GM12878 (cell line): ENCODE measurements at regions not wholly inside any gene's neighbourhood (a gene's known extent, or its start where the extent isn't known, plus 50 kb on each side); places are given as distances from the start of the nearest gene placed in this dataset.

Source experiments
- ATAC-seq: fragments of 200-7000 bp; cut with Tn5 transposase; 3 replicates; pipeline ENCODE4 v1.9.1; 2020; ENCODE audit warnings: mild to moderate bottlenecking, moderate library complexity
- BruUV-seq: library from RNA; stranded (reverse); fragments of 400-500 nt; replicated peaks from 2 replicates; lab custom pipeline; 2021; lab: Mats Ljungman, UMichigan
- CTCF ChIA-PET: fragments of 300-600 bp; sonication (Branson Sonifier 250); formaldehyde crosslinking; extraction: SDS; loops from one replicate; lab custom pipeline; 2021; ENCODE audit warnings: inconsistent platforms; lab: Yijun Ruan, JAX
- POLR2A ChIA-PET: fragments of 350-600 bp; formaldehyde crosslinking; extraction: SDS; loops from one replicate; lab custom pipeline; 2021; ENCODE audit warnings: inconsistent platforms; lab: Charles Lee
- RAD21 ChIA-PET: fragments of 300-600 bp; sonication (Branson Sonifier 250); formaldehyde crosslinking; loops from one replicate; lab custom pipeline; 2023; ENCODE audit warnings: antibody characterized with exemption; ENCODE audit not compliant: unreplicated experiment; lab: Charles Lee
- SMC1A ChIA-PET: fragments of 300-600 bp; sonication (Branson Sonifier 250); formaldehyde crosslinking; loops from one replicate; lab custom pipeline; 2023; ENCODE audit not compliant: unreplicated experiment, uncharacterized antibody; lab: Charles Lee
- DNase-seq: peaks from one replicate; pipeline ENCODE4 v3.0.0-alpha.2; 2011; ENCODE audit warnings: low read depth, low spot score
- FAIRE-seq: peaks from 3 replicates; lab custom pipeline; 2011; peaks lifted over from hg19 to GRCh38; lab: Jason Lieb, UNC
- H2AFZ ChIP-seq: 2 replicates; pipeline ENCODE4 v1.6.0; 2011; ENCODE audit warnings: low read depth, low read length, control low read depth; ENCODE audit not compliant: control insufficient read depth
- H3K27ac ChIP-seq: 2 replicates; pipeline ENCODE4 v1.5.1; 2011; ENCODE audit warnings: control low read depth; ENCODE audit not compliant: control insufficient read depth, insufficient read depth
- H3K27me3 ChIP-seq, 2 experiments: replicated peaks in 1 of 2; 2 replicates each; pipeline versions ENCODE4 v1.6.0 to v1.6.1; 2011; ENCODE audit warnings: low read length in 1 of 2; ENCODE audit not compliant: control insufficient read depth in 2 of 2, insufficient read depth in 2 of 2
- H3K36me3 ChIP-seq, 2 experiments: 2 replicates each; pipeline ENCODE4 v1.5.1; 2011; ENCODE audit warnings: low read length in 1 of 2; ENCODE audit not compliant: control insufficient read depth in 2 of 2, insufficient read depth in 2 of 2
- H3K4me1 ChIP-seq: 2 replicates; pipeline ENCODE4 v1.6.1; 2011; ENCODE audit warnings: mild to moderate bottlenecking, low read length, moderate library complexity, mixed read lengths; ENCODE audit not compliant: control insufficient read depth, insufficient read depth
- H3K4me2 ChIP-seq: 2 replicates; pipeline ENCODE4 v1.6.0; 2011; ENCODE audit warnings: control low read depth; ENCODE audit not compliant: control insufficient read depth, insufficient read depth
- H3K4me3 ChIP-seq: fragments of 200-600 bp; sonication (generic); 2 replicates; pipeline ENCODE4 v1.5.1; 2016
- H3K79me2 ChIP-seq: 2 replicates; pipeline ENCODE4 v1.6.0; 2011; ENCODE audit warnings: low read length; ENCODE audit not compliant: control insufficient read depth, insufficient read depth
- H3K9ac ChIP-seq: 2 replicates; pipeline ENCODE4 v1.8.0; 2011; ENCODE audit warnings: low read length, control low read depth, mixed read lengths; ENCODE audit not compliant: control insufficient read depth, insufficient read depth
- H3K9me3 ChIP-seq: replicated peaks from 3 replicates; pipeline ENCODE4 v1.5.1; 2011; ENCODE audit warnings: mild to moderate bottlenecking, low read length; ENCODE audit not compliant: control insufficient read depth, insufficient read depth
- H4K20me1 ChIP-seq: 2 replicates; pipeline ENCODE4 v1.6.0; 2011; ENCODE audit not compliant: control insufficient read depth, insufficient read depth
- CBX3 ChIP-seq: fragments of 200-600 bp; sonication (generic); IDR thresholded peaks from 2 replicates; pipeline ENCODE4 v1.6.1; 2016; ENCODE audit warnings: low read depth, borderline replicate concordance
- ELK1 ChIP-seq: IDR thresholded peaks from 2 replicates; pipeline ENCODE4 v1.6.1; 2012; ENCODE audit warnings: low read depth, low read length, improper control_type of control experiment
- EP300 ChIP-seq, 2 experiments: fragments of 150-350 bp in 1 of 2; IDR thresholded peaks; 2 replicates each; pipeline ENCODE4 v1.6.1; 2011 to 2012; ENCODE audit warnings: low read depth in 2 of 2, low read length in 2 of 2, borderline replicate concordance in 1 of 2, improper control_type of control experiment in 1 of 2, inconsistent platforms in 1 of 2; ENCODE audit not compliant: control insufficient read depth in 1 of 2
- FOXM1 ChIP-seq: IDR thresholded peaks from 2 replicates; pipeline ENCODE4 v1.6.1; 2012; ENCODE audit warnings: low read depth, mild to moderate bottlenecking, inconsistent platforms, low read length, moderate library complexity
- NR2C1 ChIP-seq: fragments of 450-650 bp; IDR thresholded peaks from 2 replicates; pipeline ENCODE4 v1.6.1; 2017; ENCODE audit warnings: antibody characterized with exemption, mild to moderate bottlenecking, moderate library complexity
- POLR2AphosphoS5 ChIP-seq: IDR thresholded peaks from 2 replicates; pipeline ENCODE4 v1.6.1; 2011; ENCODE audit warnings: mild to moderate bottlenecking, low read length, inconsistent platforms
- SIX5 ChIP-seq: IDR thresholded peaks from 2 replicates; pipeline ENCODE4 v1.6.1; 2011; ENCODE audit warnings: mild to moderate bottlenecking, low read depth, low read length, moderate library complexity; ENCODE audit not compliant: severe bottlenecking
- SREBF1 ChIP-seq: IDR thresholded peaks from 2 replicates; pipeline ENCODE4 v1.6.1; 2012; ENCODE audit warnings: mild to moderate bottlenecking, low read length
- TARDBP ChIP-seq: IDR thresholded peaks from 2 replicates; pipeline ENCODE4 v1.6.1; 2016; ENCODE audit warnings: borderline replicate concordance
- TCF12 ChIP-seq: IDR thresholded peaks from 2 replicates; pipeline ENCODE4 v1.6.1; 2011; ENCODE audit warnings: low read depth, mild to moderate bottlenecking, low read length
- WRNIP1 ChIP-seq: IDR thresholded peaks from 2 replicates; pipeline ENCODE4 v1.6.1; 2011; ENCODE audit warnings: low read depth, low read length, improper control_type of control experiment, borderline replicate concordance
- ZNF207 ChIP-seq: fragments of 450-650 bp; IDR thresholded peaks from 2 replicates; pipeline ENCODE4 v1.6.1; 2014; ENCODE audit warnings: antibody characterized with exemption, mild to moderate bottlenecking, borderline replicate concordance
- ZNF622 ChIP-seq: fragments of 450-650 bp; IDR thresholded peaks from 2 replicates; pipeline ENCODE4 v1.6.1; 2017; ENCODE audit warnings: mild to moderate bottlenecking, inconsistent platforms
- WGBS: methylation state at CpG from one replicate; pipeline ENCODE4 v1.1.6; 2016; ENCODE audit warnings: low lambda C conversion rate; ENCODE audit not compliant: insufficient replicate concordance, insufficient coverage; ENCODE audit errors: missing lambda C conversion rate; 5-methylcytosine and 5-hydroxymethylcytosine counted together
- in situ Hi-C: fragments of 300-500 bp; cut with MboI; formaldehyde crosslinking; loops from 9 replicates; pipeline ENCODE4 v1.14.3; 2018; ENCODE audit warnings: mixed read lengths
- intact Hi-C: fragments of 100-400 bp; cut with micrococcal nuclease; formaldehyde crosslinking; loops from one replicate; pipeline ENCODE4 v1.14.2; 2022; ENCODE audit not compliant: unreplicated experiment
- TF ChIP-seq, protein P1 (sequence below): fragments of 450-650 bp; formaldehyde crosslinking; IDR thresholded peaks from 2 replicates; pipeline ENCODE4 v1.5.0; 2022; ENCODE audit warnings: mild to moderate bottlenecking, missing genetic modification characterization

DNA sequence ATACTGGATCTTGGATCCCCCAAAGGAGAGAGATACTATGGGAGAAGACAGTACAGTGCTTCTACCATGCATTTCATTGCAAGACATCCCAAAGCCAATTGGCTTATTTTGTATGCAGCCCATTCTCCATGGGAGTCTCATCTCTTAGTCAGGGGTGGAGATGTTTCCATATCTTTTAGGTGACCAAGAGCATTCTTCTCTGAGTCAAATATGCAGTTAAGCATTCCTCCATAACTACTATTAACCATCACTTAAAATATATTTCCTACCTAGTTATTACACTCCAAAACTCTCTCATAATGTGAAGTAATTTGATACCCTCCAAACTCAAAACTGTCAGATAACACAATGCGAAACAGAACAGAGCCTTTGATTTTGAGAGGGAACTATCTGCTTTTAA, 542.6 kb downstream of the HDGFL1 start:
- no peaks in the 10 kb centered on the region for H3K4me1 ChIP-seq
- no peak overlapping the region for H3K27ac ChIP-seq
- ATAC-seq (no peak), DNase-seq (no peak), FAIRE-seq (no peak)
- POLR2A ChIA-PET, result no interaction called here
- in situ Hi-C loops, result no loop called here
- no peak overlapping the region for H2AFZ ChIP-seq
- TF ChIP-seq SIX5 (no peak), SREBF1 (no peak)
- CTCF ChIA-PET, result no interaction called here
- H3K9me3 ChIP-seq, result no peaks in the 10 kb centered on the region; the same call in 2 of the 3 replicates
- H3K36me3 ChIP-seq, result no peaks in the 10 kb centered on the region
- H4K20me1 ChIP-seq, result no peaks in the 10 kb centered on the region
- intact Hi-C loops, result no loop called here
- RAD21 ChIA-PET, result no interaction called here
- no peak overlapping the region for H3K4me2 ChIP-seq
- no peaks in the 10 kb centered on the region for H3K79me2 ChIP-seq
- 41% methylated on average over 1 of the region's 1 CpG for WGBS
- no peak overlapping the region for H3K9ac ChIP-seq
- no peak overlapping the region for H3K4me3 ChIP-seq
- H3K27me3 ChIP-seq, result no peaks in the 10 kb centered on the region
- no TSS peak for BruUV-seq
- SMC1A ChIA-PET, result no interaction called here

- in situ Hi-C loops (no loop called here), intact Hi-C loops (no loop called here)
- Histone ChIP-seq H3K9ac (no peak overlapping the region), H3K36me3 (no peaks in the 10 kb centered on the region), H3K27me3 (no peaks in the 10 kb centered on the region), H3K79me2 (no peaks in the 10 kb centered on the region), H3K4me2 (no peak overlapping the region), H3K9me3 (no peaks in the 10 kb centered on the region; the same call in 2 of the 3 replicates), H3K4me1 (no peaks in the 10 kb centered on the region), H2AFZ (no peak overlapping the region), H3K27ac (no peak overlapping the region), H3K4me3 (no peak overlapping the region), H4K20me1 (no peaks in the 10 kb centered on the region)
- POLR2A ChIA-PET, result no interaction called here
- ATAC-seq (no peak), DNase-seq (no peak), FAIRE-seq (no peak)
- TF ChIP-seq TCF12 (no peak), POLR2AphosphoS5 (no peak), EP300 (IDR thresholded peaks at IDR 0.05; ENCODE audit: borderline replicate concordance in 1 of 2, control insufficient read depth in 1 of 2, low read depth in 2 of 2, low read length in 2 of 2) (no peak), CBX3 (no peak), ZNF622 (no peak), TARDBP (no peak), ELK1 (no peak), NR2C1 (no peak), WRNIP1 (no peak), FOXM1 (no peak), ZNF207 (no peak)
- TF ChIP-seq, protein P1, sequence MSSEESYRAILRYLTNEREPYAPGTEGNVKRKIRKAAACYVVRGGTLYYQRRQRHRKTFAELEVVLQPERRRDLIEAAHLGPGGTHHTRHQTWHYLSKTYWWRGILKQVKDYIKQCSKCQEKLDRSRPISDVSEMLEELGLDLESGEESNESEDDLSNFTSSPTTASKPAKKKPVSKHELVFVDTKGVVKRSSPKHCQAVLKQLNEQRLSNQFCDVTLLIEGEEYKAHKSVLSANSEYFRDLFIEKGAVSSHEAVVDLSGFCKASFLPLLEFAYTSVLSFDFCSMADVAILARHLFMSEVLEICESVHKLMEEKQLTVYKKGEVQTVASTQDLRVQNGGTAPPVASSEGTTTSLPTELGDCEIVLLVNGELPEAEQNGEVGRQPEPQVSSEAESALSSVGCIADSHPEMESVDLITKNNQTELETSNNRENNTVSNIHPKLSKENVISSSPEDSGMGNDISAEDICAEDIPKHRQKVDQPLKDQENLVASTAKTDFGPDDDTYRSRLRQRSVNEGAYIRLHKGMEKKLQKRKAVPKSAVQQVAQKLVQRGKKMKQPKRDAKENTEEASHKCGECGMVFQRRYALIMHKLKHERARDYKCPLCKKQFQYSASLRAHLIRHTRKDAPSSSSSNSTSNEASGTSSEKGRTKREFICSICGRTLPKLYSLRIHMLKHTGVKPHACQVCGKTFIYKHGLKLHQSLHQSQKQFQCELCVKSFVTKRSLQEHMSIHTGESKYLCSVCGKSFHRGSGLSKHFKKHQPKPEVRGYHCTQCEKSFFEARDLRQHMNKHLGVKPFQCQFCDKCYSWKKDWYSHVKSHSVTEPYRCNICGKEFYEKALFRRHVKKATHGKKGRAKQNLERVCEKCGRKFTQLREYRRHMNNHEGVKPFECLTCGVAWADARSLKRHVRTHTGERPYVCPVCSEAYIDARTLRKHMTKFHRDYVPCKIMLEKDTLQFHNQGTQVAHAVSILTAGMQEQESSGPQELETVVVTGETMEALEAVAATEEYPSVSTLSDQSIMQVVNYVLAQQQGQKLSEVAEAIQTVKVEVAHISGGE (CRISPR knock-in tag), result no peak
- CTCF ChIA-PET, result no interaction called here
- SMC1A ChIA-PET, result no interaction called here
- 11% methylated on average over 6 of the region's 6 CpGs for WGBS
- RAD21 ChIA-PET, result no interaction called here
- BruUV-seq, result no TSS peak
Observed at GRCh38 chr6:23114812-23115504, 545.6 kb downstream of the HDGFL1 start.
